ENCODE measurements at regions not wholly inside any gene's neighbourhood (a gene's known extent, or its start where the extent isn't known, plus 50 kb on each side); places are given as distances from the start of the nearest gene placed in this dataset.

- no peak for DNase-seq
These were observed 468.6 kb upstream of the FAT1 start for GRCh38 chr4:187192266-187192665.

- DNase-seq = no peak
These were observed 469.5 kb upstream of the FAT1 start for GRCh38 chr4:187193141-187193540.

- no peak for DNase-seq
These were observed 480.8 kb upstream of the FAT1 start for GRCh38 chr4:187204389-187204918.

- no peak for DNase-seq
These were observed 484.3 kb upstream of the FAT1 start for GRCh38 chr4:187207931-187208330.

- no peak for DNase-seq
These were observed 485.0 kb upstream of the FAT1 start for GRCh38 chr4:187208651-187209050.

- no peak for DNase-seq
These were observed 486.4 kb upstream of the FAT1 start for GRCh38 chr4:187209921-187210613.

- no peak for DNase-seq
These were observed 488.9 kb upstream of the FAT1 start for GRCh38 chr4:187212446-187213080.

- no peak for DNase-seq
These were observed 491.8 kb upstream of the FAT1 start for GRCh38 chr4:187215438-187215837.

GRCh38 chr4:187218705-187219245 lies 495.1 kb upstream of the FAT1 start:
- DNase-seq = no peak

GRCh38 chr4:187224560-187224959 lies 500.9 kb upstream of the FAT1 start:
- DNase-seq = no peak

- no peak for DNase-seq
These were observed 504.4 kb upstream of the FAT1 start for GRCh38 chr4:187227907-187228704.

GRCh38 chr4:187232196-187232595 lies 508.5 kb upstream of the FAT1 start:
- no peak for DNase-seq

- no peak for DNase-seq
These were observed 509.1 kb upstream of the FAT1 start for GRCh38 chr4:187232796-187233195.

- no peak for DNase-seq
These were observed 512.0 kb upstream of the FAT1 start for GRCh38 chr4:187235456-187236170.

GRCh38 chr4:187236209-187236890 lies 512.7 kb upstream of the FAT1 start:
- no peak for DNase-seq

GRCh38 chr4:187238646-187239045 lies 515.0 kb upstream of the FAT1 start:
- no peak for DNase-seq

GRCh38 chr4:187251896-187252295 lies 528.2 kb upstream of the FAT1 start:
- DNase-seq = no peak

- no peak for DNase-seq
These were observed 533.2 kb upstream of the FAT1 start for GRCh38 chr4:187256897-187257296.

GRCh38 chr4:187258651-187259401 lies 535.2 kb upstream of the FAT1 start:
- DNase-seq = no peak

- DNase-seq = no peak
These were observed 545.3 kb upstream of the FAT1 start for GRCh38 chr4:187268940-187269339.

GRCh38 chr4:187270154-187270553 lies 546.5 kb upstream of the FAT1 start:
- no peak for DNase-seq
